T-helper 2 cell treated with Interferon-gamma antibody and Interleukin-4, amounts not matched to agents 100 ng/mL and 5 ng/mL, for 36 hours (primary cell): ENCODE measurements at regions not wholly inside any gene's neighbourhood (a gene's known extent, or its start where the extent isn't known, plus 50 kb on each side); places are given as distances from the start of the nearest gene placed in this dataset.

Experiments
- intact Hi-C: fragments of 100-400 bp; cut with micrococcal nuclease; formaldehyde crosslinking; loops from one replicate; pipeline ENCODE4 v1.15.1; 2023

DNA sequence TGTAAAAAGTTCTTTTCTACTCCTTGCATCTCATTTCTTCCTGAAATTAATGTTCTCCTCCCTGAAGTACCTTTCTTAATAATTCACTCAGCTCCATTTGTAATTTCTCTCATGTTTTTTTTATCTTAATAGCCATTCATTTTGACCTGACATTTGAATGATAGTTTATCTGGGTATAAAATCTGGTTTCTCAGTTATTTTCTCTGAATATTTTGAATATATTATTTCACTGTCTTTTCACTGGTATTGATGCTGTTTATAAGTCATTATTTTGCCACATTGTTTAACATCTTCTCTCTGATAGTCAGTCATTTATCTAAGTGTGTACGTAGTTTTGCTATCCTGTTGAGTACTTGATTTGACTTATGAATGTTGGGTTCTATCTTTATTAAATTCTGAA is 68.8 kb upstream of the ARHGAP18 start:
- intact Hi-C loops, result no loop called here

DNA sequence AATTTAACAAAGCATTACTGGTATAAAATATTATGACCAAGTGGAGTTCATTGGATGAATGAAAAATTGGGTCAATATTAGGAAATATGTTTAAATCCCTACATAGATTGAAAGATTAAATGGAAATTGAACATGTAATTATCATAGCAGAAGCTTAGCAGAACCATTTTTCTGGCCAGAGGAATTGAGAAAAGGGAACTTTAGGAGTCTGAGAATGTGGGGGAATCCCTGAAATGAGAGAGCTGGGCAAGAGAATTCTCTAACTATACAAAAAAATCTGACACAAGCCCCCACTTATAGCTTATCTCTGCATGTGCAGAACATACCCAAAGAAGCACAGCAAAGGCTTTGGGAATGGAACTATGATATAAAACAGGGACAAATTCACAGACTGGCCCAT is 67.4 kb upstream of the ARHGAP18 start:
- intact Hi-C loops, result no loop called here

DNA sequence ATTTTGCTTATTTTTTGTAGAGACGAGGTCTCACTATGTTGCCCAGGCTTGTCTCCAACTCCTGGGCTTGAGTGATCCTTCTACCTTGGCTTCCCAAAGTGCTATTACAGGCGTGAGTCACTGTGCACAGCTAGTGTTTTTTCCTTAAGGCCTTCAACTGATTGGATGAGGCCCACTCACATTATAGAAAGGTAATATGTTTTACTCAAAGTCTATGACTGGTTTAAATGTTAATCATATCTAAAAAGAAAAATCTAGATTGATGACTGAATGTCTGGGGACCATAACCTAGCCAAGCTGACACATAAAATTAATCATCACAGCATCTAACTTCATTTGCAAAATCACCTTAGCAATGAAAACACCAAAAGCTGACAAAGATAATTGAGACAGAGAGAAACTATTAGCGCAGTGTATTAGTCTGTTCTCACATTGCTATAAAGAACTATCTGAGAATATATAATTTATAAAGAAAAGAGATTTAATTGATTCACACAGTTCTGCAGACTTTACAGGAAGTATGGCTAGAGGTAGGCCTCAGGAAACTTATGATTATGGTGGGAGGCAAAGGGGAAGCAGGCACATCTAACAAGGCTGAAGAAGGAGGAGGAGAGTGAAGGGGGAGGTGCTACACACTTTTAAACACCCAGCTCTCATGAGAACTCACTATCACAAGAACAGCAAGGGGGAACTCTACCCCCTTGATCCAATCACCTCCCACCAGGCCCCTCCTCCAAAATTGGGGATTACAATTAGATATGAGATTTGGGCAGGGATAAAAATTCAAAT is 66.8 kb upstream of the ARHGAP18 start:
- intact Hi-C loops, result no loop called here

DNA sequence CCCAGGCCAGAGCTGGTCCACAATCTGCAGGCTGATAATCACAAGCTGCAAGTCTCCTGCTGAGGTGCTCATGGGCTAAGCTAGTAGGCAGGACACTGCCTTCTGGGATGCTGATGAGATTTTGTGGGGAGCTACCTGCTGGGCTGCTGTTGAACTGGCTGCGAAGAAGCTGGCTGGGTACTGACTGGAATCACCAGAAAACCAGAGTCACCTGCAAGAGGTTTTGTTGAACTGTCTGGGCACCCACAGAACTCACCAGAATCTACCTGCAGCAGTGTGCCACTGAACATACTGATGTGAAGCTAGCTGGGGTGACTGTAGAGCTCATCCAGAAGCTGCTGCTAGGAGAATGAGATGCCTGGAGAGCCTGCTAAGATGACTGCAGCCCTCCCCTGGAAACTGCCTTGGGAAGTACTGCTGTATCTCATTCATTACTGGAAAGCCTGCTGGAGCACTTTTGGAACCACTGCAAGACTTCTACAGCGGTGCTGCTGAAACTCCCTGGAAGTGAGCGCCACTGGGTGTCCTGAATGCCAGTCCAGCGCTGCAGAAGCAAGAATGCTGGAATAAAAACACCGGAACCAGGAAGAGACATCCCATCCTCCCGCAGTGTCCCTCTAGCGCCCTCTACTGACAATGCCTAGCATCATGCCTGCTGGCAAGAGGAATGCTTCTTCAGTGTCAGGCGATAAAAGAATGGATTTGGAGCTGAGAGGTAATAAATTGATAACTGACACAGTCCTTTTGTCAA is 64.9 kb upstream of the ARHGAP18 start:
- intact Hi-C loops, result loop anchor here (2.0 kb wide), 1 partner anchor 246 kb away; no protein-coding TSS in a partner anchor

DNA sequence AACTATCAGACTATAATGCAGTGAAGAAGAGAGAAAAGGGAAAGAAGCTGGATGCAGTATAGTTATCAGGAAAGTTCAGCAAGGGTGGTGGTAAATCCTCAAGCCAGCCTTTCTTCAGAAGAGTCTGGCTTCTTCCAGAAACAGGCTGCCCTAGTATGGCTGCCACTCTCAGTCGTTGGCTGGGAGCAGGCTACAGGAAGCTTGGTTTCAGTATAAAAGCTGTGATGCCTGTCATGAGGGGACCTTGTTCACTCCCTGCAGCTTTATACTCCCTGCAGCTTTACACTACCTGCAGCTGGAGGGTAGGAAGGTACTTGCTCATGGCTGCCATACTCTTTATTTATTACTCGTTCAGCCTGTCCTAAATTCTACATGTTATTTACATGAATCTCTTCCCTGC is 63.3 kb upstream of the ARHGAP18 start:
- intact Hi-C loops, result no loop called here

DNA sequence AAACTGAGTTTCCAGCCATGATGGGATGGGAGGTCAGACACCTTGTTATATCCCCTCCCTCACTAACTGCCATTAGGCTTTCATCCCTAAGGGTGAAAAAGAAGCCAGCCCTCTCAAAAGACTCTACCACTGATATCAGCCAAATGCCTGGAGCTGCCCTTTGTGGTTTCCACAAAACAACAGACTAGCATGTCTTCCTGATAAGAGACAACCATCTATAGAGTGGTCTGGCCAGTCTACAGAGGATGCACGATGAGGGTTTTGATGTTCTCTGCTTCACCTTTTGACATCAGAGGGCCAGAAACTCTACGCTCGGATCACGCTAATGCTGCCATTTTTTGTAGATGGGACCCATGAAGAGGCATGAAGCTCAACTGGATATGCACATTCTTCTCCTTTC is 61.7 kb upstream of the ARHGAP18 start:
- intact Hi-C loops, result no loop called here

DNA sequence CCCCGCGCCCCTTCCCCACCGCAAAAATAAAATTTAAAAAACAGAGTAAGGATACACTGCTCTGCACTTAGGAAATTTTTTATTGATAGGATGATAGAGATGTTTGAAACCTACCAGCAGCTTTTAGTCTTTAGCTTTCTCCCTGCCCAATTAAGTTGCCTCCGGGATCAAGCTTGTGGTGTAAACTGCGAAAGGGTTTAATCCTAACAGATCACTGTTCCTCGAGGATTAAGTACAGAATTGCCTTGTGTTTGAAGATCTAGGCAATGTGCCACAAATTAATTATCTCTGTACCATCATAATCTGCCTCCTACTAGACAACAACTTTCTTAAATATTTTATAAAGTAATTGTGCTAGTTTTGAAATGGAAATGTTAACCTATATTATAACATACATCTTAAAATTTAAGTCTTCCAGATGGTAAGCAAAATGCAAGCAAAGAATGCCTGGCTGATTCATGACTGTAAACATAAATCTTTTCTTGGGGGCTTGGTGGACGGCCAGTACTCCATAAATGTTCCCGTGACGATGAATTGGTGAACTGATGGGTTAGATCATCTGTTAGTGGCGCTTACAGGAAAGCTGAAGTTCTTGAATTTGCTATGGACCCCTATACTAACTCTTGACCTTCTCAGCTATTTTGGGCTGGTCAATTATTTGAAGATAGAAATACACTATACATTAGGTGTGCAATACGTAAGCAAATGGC is 58.0 kb upstream of the ARHGAP18 start:
- intact Hi-C loops, result loop anchor here (1.0 to 5.0 kb wide), 2 partner anchors 19 to 276 kb away; no protein-coding TSS in a partner anchor

DNA sequence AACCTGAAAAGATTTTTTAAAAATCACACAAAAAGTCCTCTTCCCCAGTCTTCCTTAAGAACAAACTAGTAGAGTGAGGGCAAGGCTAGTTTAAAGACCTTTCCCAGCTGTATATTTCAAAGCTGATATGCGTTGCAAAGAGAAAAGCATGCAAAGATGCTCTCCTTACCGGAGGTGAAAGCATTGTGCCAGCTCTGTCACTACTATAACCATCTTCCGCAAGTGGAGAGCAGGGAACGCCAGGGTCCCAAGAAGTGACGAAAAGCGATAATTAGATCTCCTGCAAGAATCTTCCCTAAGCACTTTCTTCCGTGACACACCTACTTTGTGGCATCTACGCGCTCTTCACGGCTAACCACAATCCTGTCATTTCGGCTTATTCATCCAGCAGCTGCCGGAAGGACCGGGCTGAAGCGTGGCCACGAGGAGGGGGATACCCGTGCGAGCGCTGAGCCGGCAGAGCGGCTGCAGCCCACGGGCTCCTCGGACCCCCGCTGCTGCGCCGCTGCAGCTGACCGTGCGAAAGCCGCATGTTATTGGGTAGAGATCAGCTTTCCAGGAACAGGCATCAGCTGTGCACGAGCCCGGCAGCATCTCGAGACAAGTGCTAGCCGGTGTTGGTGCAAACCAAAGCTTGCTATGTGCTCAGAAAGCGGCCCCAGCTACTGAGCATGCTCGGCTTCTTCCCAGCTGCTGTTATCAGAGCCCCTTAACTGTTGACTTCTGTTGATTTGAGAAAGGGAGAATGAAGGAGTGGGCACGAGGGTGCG is 57.2 kb upstream of the ARHGAP18 start:
- intact Hi-C loops, result loop anchor here (1.0 to 5.0 kb wide), 2 partner anchors 18 to 275 kb away; no protein-coding TSS in a partner anchor

DNA sequence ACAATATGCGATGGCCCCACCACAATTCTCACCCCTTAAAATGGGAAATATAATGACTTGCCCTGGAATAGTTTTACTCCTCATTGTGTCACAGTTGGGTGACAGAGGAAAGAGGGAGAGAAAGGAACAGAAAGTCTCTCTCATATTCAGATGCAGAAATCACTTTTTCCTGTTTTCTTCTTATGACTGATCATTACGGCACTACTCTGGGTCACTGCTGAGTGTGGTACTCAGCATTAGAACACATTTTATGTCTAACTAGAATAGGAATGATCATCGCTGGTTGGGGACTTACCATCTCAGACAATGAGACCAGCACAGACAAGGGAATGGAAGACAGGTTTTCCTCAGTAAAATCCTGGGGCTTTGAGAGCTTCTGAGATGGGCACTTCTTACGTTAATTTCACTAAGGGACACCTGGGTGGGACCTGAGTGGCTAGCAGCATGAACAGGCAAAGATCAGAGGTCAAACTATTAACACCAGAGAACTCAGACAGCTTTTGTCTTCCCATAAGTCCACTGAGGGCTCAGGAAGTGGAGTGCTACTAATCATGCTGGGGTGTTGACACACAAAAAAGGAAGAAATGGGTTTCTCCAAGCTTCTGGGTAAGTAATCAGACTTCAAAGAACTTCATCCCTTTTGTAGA is 54.9 kb upstream of the ARHGAP18 start:
- intact Hi-C loops, result loop anchor here (5.0 kb wide), 1 partner anchor 273 kb away; no protein-coding TSS in a partner anchor

DNA sequence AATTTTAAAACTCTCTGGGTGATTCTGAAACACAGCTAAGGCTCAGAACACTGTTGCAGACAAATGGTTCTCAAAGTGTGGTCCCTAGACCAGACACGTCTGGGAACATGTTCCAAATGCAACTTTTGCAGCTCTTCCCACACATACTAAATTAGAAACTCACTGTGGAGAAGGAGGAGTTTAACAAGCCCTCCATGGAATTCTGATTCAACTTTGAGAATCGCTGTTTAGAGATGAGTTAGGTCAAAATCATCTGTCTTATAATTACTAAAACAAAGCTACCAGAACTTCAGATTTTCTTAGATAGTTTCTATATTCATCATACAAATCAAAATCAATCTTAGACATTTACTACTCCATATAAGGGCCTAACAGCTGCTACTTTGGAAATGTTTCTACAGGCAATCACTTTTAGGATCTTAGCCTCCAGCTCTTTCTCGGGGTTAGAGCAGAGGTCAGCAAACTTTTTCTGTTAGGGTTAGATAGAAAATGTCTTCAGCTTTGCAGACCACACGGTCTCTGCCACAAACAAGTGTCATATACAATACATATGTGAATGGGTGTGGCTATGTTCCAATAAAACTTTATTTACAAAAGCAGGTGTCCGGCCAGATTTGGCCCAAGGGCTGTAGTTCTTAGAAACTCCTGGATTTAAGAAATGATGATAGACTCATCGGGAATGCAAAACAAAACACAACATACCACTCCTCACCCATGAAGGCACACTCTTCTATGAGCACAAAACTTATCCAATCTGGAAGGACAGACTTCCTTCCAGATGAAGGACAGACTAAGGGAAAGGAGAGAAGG is 50.0 kb upstream of the ARHGAP18 start:
- intact Hi-C loops, result no loop called here
